Liver (tissue), 8 donors: ENCODE measurements at regions not wholly inside any gene's neighbourhood (a gene's known extent, or its start where the extent isn't known, plus 50 kb on each side); places are given as distances from the start of the nearest gene placed in this dataset.

ENCODE experiments used
- DNase-seq: peaks from one replicate; pipeline ENCODE4 v3.0.0-alpha.2; 2017; ENCODE audit warnings: low spot score
- H3K27ac ChIP-seq, 2 donors: one replicate each; pipeline ENCODE4 v1.7.0; 2013; ENCODE audit warnings: inconsistent platforms in 2 of 2, low read length in 2 of 2, control low read depth in 1 of 2, low read depth in 1 of 2, mild to moderate bottlenecking in 1 of 2
- H3K27me3 ChIP-seq, 4 donors: one replicate each; pipeline versions ENCODE4 v1.6.1 to v1.7.0; 2013; ENCODE audit warnings: low read length in 3 of 4, inconsistent platforms in 1 of 4, mild to moderate bottlenecking in 1 of 4, moderate library complexity in 1 of 4; ENCODE audit not compliant: control insufficient read depth in 4 of 4, insufficient read depth in 4 of 4
- H3K36me3 ChIP-seq, 4 donors: one replicate each; pipeline versions ENCODE4 v1.6.1 to v1.7.0; 2013; ENCODE audit warnings: low read length in 3 of 4, mild to moderate bottlenecking in 3 of 4, low read depth in 1 of 4, moderate library complexity in 1 of 4; ENCODE audit not compliant: control insufficient read depth in 4 of 4, insufficient read depth in 3 of 4
- H3K4me1 ChIP-seq, 4 donors: one replicate each; pipeline versions ENCODE4 v1.6.1 to v1.7.0; 2013; ENCODE audit warnings: low read length in 3 of 4, mild to moderate bottlenecking in 3 of 4, moderate library complexity in 1 of 4; ENCODE audit not compliant: control insufficient read depth in 4 of 4, insufficient read depth in 4 of 4
- H3K4me3 ChIP-seq, 3 donors: one replicate each; pipeline versions ENCODE4 v1.6.1 to v1.7.0; 2013; ENCODE audit warnings: low read length in 3 of 3, control low read depth in 1 of 3, low read depth in 1 of 3, mild to moderate bottlenecking in 1 of 3
- H3K9ac ChIP-seq, 2 donors: one replicate each; pipeline ENCODE4 v1.7.0; 2013; ENCODE audit warnings: low read length in 2 of 2, mild to moderate bottlenecking in 2 of 2, moderate library complexity in 2 of 2, control low read depth in 1 of 2, low read depth in 1 of 2
- H3K9me3 ChIP-seq, 4 donors: one replicate each; pipeline versions ENCODE4 v1.6.1 to v1.7.0; 2013; ENCODE audit warnings: low read length in 3 of 4; ENCODE audit not compliant: control insufficient read depth in 4 of 4
- EGR1 ChIP-seq, 2 donors: IDR thresholded peaks; 2 replicates each; pipeline ENCODE4 v1.6.1; 2016 to 2018; ENCODE audit warnings: antibody characterized with exemption in 2 of 2, low read depth in 2 of 2
- FOXA1 ChIP-seq: IDR thresholded peaks from 2 replicates; pipeline ENCODE4 v1.6.1; 2016; ENCODE audit warnings: antibody characterized with exemption
- FOXA2 ChIP-seq: IDR thresholded peaks from 2 replicates; pipeline ENCODE4 v1.6.1; 2016; ENCODE audit warnings: antibody characterized with exemption
- GABPA ChIP-seq, 2 donors: IDR thresholded peaks in 1 of 2; conservative IDR thresholded peaks in 1 of 2; 2 replicates each; pipeline ENCODE4 v1.6.1; 2016; ENCODE audit warnings: antibody characterized with exemption in 2 of 2, mild to moderate bottlenecking in 1 of 2, moderate library complexity in 1 of 2
- HNF4A ChIP-seq, 2 donors: conservative IDR thresholded peaks; 2 replicates each; pipeline ENCODE4 v1.6.1; 2016; ENCODE audit warnings: antibody characterized with exemption in 2 of 2, mild to moderate bottlenecking in 2 of 2
- HNF4G ChIP-seq: IDR thresholded peaks from 2 replicates; pipeline ENCODE4 v1.6.1; 2016; ENCODE audit warnings: antibody characterized with exemption
- JUND ChIP-seq, 2 donors: IDR thresholded peaks; 2 replicates each; pipeline ENCODE4 v1.6.1; 2016; ENCODE audit warnings: antibody characterized with exemption in 2 of 2
- NR2F2 ChIP-seq: IDR thresholded peaks from 2 replicates; pipeline ENCODE4 v1.6.1; 2016; ENCODE audit warnings: antibody characterized with exemption
- RAD21 ChIP-seq, 2 donors: IDR thresholded peaks; 2 replicates each; pipeline ENCODE4 v1.6.1; 2016; ENCODE audit warnings: antibody characterized with exemption in 2 of 2, mild to moderate bottlenecking in 2 of 2
- RXRA ChIP-seq, 2 donors: IDR thresholded peaks; 2 replicates each; pipeline ENCODE4 v1.6.1; 2017 to 2018; ENCODE audit warnings: antibody characterized with exemption in 2 of 2, mild to moderate bottlenecking in 1 of 2
- SP1 ChIP-seq: IDR thresholded peaks from 2 replicates; pipeline ENCODE4 v1.6.1; 2018; ENCODE audit warnings: antibody characterized with exemption, mild to moderate bottlenecking
- TAF1 ChIP-seq: conservative IDR thresholded peaks from 2 replicates; pipeline ENCODE4 v1.6.1; 2016; ENCODE audit warnings: antibody characterized with exemption, mild to moderate bottlenecking
- YY1 ChIP-seq: IDR thresholded peaks from 2 replicates; pipeline ENCODE4 v1.6.1; 2016; ENCODE audit warnings: antibody characterized with exemption, mild to moderate bottlenecking
- WGBS: extraction: QIAGEN DNeasy Blood & Tissue Kit; methylation state at CpG from one replicate; pipeline ENCODE4 v1.1.7; 2013; 5-methylcytosine and 5-hydroxymethylcytosine counted together
- TF ChIP-seq, protein P1 (sequence below): fragments of 150-350 bp; IDR thresholded peaks from 2 replicates; pipeline ENCODE4 v1.5.1; 2017; ENCODE audit warnings: improper control_type of control experiment, low read depth, low read length; ENCODE audit not compliant: missing input control
- TF ChIP-seq, protein P2 (sequence below): IDR thresholded peaks from 2 replicates; pipeline ENCODE4 v1.6.1; 2016; ENCODE audit warnings: antibody characterized with exemption, mild to moderate bottlenecking
- TF ChIP-seq, protein P3 (sequence below): IDR thresholded peaks from 2 replicates; pipeline ENCODE4 v1.6.1; 2016; ENCODE audit warnings: antibody characterized with exemption
- TF ChIP-seq, protein P4 (sequence below): IDR thresholded peaks from 2 replicates; pipeline ENCODE4 v1.6.1; 2016; ENCODE audit warnings: antibody characterized with exemption
- TF ChIP-seq, protein P5 (sequence below): IDR thresholded peaks from 2 replicates; pipeline ENCODE4 v1.6.1; 2016; ENCODE audit warnings: antibody characterized with exemption
- donor health status: healthy.
- donor health status: healthy.
- donor health status: healthy.
- donor health status: healthy.
- donor health status: healthy.

DNA sequence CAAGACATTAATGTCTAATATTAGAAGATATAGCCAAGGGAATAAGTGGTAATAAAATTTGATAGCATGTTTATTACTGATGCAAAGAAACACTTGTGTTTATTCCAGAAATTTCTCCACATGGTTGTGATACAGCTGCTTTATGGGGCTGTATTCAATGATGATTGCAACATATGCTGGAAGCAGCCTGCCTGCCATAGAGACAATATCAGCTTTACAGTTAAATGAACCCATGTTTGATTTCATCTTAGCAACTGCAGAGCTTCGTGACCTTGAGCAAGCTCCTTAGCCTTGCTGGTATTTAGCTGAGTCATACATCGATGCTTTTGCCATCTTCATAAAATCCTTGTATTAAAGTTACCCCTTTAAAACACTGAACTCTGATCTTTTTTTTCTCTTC is 168.1 kb upstream of the STAC start:
- TF ChIP-seq YY1, result no peak
- no peak for TF ChIP-seq RAD21 (IDR thresholded peaks at IDR 0.05)
- TF ChIP-seq, protein P1, sequence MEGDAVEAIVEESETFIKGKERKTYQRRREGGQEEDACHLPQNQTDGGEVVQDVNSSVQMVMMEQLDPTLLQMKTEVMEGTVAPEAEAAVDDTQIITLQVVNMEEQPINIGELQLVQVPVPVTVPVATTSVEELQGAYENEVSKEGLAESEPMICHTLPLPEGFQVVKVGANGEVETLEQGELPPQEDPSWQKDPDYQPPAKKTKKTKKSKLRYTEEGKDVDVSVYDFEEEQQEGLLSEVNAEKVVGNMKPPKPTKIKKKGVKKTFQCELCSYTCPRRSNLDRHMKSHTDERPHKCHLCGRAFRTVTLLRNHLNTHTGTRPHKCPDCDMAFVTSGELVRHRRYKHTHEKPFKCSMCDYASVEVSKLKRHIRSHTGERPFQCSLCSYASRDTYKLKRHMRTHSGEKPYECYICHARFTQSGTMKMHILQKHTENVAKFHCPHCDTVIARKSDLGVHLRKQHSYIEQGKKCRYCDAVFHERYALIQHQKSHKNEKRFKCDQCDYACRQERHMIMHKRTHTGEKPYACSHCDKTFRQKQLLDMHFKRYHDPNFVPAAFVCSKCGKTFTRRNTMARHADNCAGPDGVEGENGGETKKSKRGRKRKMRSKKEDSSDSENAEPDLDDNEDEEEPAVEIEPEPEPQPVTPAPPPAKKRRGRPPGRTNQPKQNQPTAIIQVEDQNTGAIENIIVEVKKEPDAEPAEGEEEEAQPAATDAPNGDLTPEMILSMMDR, result no peak
- TF ChIP-seq FOXA2, result no peak
- TF ChIP-seq, protein P2, sequence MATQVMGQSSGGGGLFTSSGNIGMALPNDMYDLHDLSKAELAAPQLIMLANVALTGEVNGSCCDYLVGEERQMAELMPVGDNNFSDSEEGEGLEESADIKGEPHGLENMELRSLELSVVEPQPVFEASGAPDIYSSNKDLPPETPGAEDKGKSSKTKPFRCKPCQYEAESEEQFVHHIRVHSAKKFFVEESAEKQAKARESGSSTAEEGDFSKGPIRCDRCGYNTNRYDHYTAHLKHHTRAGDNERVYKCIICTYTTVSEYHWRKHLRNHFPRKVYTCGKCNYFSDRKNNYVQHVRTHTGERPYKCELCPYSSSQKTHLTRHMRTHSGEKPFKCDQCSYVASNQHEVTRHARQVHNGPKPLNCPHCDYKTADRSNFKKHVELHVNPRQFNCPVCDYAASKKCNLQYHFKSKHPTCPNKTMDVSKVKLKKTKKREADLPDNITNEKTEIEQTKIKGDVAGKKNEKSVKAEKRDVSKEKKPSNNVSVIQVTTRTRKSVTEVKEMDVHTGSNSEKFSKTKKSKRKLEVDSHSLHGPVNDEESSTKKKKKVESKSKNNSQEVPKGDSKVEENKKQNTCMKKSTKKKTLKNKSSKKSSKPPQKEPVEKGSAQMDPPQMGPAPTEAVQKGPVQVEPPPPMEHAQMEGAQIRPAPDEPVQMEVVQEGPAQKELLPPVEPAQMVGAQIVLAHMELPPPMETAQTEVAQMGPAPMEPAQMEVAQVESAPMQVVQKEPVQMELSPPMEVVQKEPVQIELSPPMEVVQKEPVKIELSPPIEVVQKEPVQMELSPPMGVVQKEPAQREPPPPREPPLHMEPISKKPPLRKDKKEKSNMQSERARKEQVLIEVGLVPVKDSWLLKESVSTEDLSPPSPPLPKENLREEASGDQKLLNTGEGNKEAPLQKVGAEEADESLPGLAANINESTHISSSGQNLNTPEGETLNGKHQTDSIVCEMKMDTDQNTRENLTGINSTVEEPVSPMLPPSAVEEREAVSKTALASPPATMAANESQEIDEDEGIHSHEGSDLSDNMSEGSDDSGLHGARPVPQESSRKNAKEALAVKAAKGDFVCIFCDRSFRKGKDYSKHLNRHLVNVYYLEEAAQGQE, result no peak
- no peak for TF ChIP-seq EGR1 (IDR thresholded peaks at IDR 0.05; ENCODE audit: low read depth in 2 of 2)
- no peak for TF ChIP-seq RXRA (IDR thresholded peaks at IDR 0.05)
- no peak for TF ChIP-seq GABPA (IDR thresholded peaks at IDR 0.05 in 1 of 2, conservative IDR thresholded peaks at IDR 0.05 in 1 of 2)
- no peak for TF ChIP-seq HNF4A (conservative IDR thresholded peaks at IDR 0.05)
- no peak for TF ChIP-seq JUND (IDR thresholded peaks at IDR 0.05)
- TF ChIP-seq NR2F2, result no peak
- TF ChIP-seq, protein P3, sequence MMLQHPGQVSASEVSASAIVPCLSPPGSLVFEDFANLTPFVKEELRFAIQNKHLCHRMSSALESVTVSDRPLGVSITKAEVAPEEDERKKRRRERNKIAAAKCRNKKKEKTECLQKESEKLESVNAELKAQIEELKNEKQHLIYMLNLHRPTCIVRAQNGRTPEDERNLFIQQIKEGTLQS, result no peak
- TF ChIP-seq SP1, result no peak
- no peak for TF ChIP-seq TAF1
- TF ChIP-seq FOXA1, result no peak
- no peak for TF ChIP-seq HNF4G
- TF ChIP-seq, protein P4, sequence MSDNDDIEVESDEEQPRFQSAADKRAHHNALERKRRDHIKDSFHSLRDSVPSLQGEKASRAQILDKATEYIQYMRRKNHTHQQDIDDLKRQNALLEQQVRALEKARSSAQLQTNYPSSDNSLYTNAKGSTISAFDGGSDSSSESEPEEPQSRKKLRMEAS, result no peak
- TF ChIP-seq, protein P5, sequence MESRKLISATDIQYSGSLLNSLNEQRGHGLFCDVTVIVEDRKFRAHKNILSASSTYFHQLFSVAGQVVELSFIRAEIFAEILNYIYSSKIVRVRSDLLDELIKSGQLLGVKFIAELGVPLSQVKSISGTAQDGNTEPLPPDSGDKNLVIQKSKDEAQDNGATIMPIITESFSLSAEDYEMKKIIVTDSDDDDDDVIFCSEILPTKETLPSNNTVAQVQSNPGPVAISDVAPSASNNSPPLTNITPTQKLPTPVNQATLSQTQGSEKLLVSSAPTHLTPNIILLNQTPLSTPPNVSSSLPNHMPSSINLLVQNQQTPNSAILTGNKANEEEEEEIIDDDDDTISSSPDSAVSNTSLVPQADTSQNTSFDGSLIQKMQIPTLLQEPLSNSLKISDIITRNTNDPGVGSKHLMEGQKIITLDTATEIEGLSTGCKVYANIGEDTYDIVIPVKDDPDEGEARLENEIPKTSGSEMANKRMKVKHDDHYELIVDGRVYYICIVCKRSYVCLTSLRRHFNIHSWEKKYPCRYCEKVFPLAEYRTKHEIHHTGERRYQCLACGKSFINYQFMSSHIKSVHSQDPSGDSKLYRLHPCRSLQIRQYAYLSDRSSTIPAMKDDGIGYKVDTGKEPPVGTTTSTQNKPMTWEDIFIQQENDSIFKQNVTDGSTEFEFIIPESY, result no peak
- Histone ChIP-seq H3K9me3 (no peaks in the 10 kb centered on the region), H3K9ac (no peak overlapping the region), H3K4me3 (no peak overlapping the region), H3K4me1 (no peaks in the 10 kb centered on the region), H3K36me3 (no peaks in the 10 kb centered on the region), H3K27me3 (peaks cover 0 to 4% (median 0%) of the 10 kb centered on the region in 4 donors), H3K27ac (no peak overlapping the region)
- WGBS, result 68% methylated on average over 2 of the region's 2 CpGs
- DNase-seq, result no peak
